Activated T-helper 2 cell treated with anti-CD3 and anti-CD28 coated beads, Interferon-gamma antibody, Interleukin-2, Interleukin-4, amounts not matched to agents 10 μg/mL and 5 μg/mL and 100 μg/mL, durations not matched to agents 14 hours and 24 hours and 36 hours (primary cell): ENCODE measurements at regions not wholly inside any gene's neighbourhood (a gene's known extent, or its start where the extent isn't known, plus 50 kb on each side); places are given as distances from the start of the nearest gene placed in this dataset.
"Not testable (repeated sequence)": the region's sequence is repeated elsewhere in the genome, so short reads cannot be mapped to it uniquely, and the experiment has no call there.

ENCODE experiments used
- DNase-seq: peaks from one replicate; pipeline ENCODE4 v3.0.0; 2021; ENCODE audit warnings: low spot score
- H3K27ac Mint-ChIP-seq: one replicate; pipeline ENCODE4 v1.8.0; 2021; ENCODE audit warnings: mixed read lengths
- H3K27me3 Mint-ChIP-seq: one replicate; pipeline ENCODE4 v1.8.0; 2021; ENCODE audit warnings: low read depth, mixed read lengths
- H3K36me3 Mint-ChIP-seq: one replicate; pipeline ENCODE4 v1.8.0; 2021; ENCODE audit warnings: low read depth, mixed read lengths
- H3K4me1 Mint-ChIP-seq: one replicate; pipeline ENCODE4 v1.8.0; 2021; ENCODE audit warnings: low read depth, mixed read lengths
- H3K4me3 Mint-ChIP-seq: one replicate; pipeline ENCODE4 v1.8.0; 2021; ENCODE audit warnings: low read depth, mild to moderate bottlenecking, moderate library complexity, mixed read lengths
- H3K9me3 Mint-ChIP-seq: one replicate; pipeline ENCODE4 v1.8.0; 2021; ENCODE audit warnings: mixed read lengths
- intact Hi-C: fragments of 100-400 bp; cut with micrococcal nuclease; formaldehyde crosslinking; loops from one replicate; pipeline ENCODE4 v1.15.1; 2023

- H3K36me3 Mint-ChIP-seq, result no peaks in the 10 kb centered on the region
- DNase-seq, result no peak
- peaks cover 26% of the 10 kb centered on the region for H3K9me3 Mint-ChIP-seq
- no peak overlapping the region for H3K27ac Mint-ChIP-seq
- intact Hi-C loops, result no loop called here
- no peaks in the 10 kb centered on the region for H3K27me3 Mint-ChIP-seq
- no peak overlapping the region for H3K4me3 Mint-ChIP-seq
- H3K4me1 Mint-ChIP-seq, result no peaks in the 10 kb centered on the region
These were observed 1183.7 kb upstream of the SORCS1 start for GRCh38 chr10:108348215-108348614.

GRCh38 chr10:108346066-108346465, 1181.6 kb upstream of the SORCS1 start:
- Mint-ChIP-seq H3K27me3 (no peaks in the 10 kb centered on the region), H3K4me1 (no peaks in the 10 kb centered on the region), H3K9me3 (peaks cover 25% of the 10 kb centered on the region), H3K36me3 (no peaks in the 10 kb centered on the region), H3K4me3 (no peak overlapping the region), H3K27ac (no peak overlapping the region)
- intact Hi-C loops, result no loop called here
- no peak for DNase-seq

GRCh38 chr10:108338146-108338545, 1173.6 kb upstream of the SORCS1 start:
- no peak overlapping the region for H3K27ac Mint-ChIP-seq
- no peak for DNase-seq
- intact Hi-C loops, result no loop called here
- no peaks in the 10 kb centered on the region for H3K36me3 Mint-ChIP-seq
- H3K4me3 Mint-ChIP-seq, result no peak overlapping the region
- H3K27me3 Mint-ChIP-seq, result no peaks in the 10 kb centered on the region
- peaks cover 9% of the 10 kb centered on the region for H3K9me3 Mint-ChIP-seq
- H3K4me1 Mint-ChIP-seq, result no peaks in the 10 kb centered on the region

GRCh38 chr10:108336836-108337235, 1172.3 kb upstream of the SORCS1 start:
- no peaks in the 10 kb centered on the region for H3K4me1 Mint-ChIP-seq
- no peak overlapping the region for H3K4me3 Mint-ChIP-seq
- H3K9me3 Mint-ChIP-seq, result peaks cover 9% of the 10 kb centered on the region
- no peaks in the 10 kb centered on the region for H3K27me3 Mint-ChIP-seq
- intact Hi-C loops, result no loop called here
- no peaks in the 10 kb centered on the region for H3K36me3 Mint-ChIP-seq
- no peak for DNase-seq
- no peak overlapping the region for H3K27ac Mint-ChIP-seq

DNA sequence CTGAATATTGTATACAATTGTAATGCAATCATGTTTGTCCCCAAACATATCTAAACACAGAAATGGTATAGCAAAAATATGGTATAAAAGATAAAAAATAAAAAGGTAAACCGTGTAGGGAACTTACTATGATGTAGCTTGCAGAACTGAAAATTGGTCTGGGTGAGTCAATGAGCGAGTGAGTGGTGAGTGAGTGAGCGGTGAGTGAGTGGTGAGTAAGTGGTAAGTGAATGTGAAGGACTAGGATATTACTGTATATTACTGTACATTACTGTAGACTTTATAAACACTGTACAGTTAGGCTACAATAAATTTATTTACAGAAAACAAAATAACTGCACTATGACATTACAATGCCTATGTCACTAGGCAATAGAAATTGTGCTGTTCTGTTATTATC, 1163.2 kb upstream of the SORCS1 start:
- H3K9me3 Mint-ChIP-seq, result peaks cover 9% of the 10 kb centered on the region
- no peaks in the 10 kb centered on the region for H3K36me3 Mint-ChIP-seq
- no peaks in the 10 kb centered on the region for H3K4me1 Mint-ChIP-seq
- intact Hi-C loops, result no loop called here
- H3K4me3 Mint-ChIP-seq, result no peak overlapping the region
- no peaks in the 10 kb centered on the region for H3K27me3 Mint-ChIP-seq
- no peak for DNase-seq
- no peak overlapping the region for H3K27ac Mint-ChIP-seq

DNA sequence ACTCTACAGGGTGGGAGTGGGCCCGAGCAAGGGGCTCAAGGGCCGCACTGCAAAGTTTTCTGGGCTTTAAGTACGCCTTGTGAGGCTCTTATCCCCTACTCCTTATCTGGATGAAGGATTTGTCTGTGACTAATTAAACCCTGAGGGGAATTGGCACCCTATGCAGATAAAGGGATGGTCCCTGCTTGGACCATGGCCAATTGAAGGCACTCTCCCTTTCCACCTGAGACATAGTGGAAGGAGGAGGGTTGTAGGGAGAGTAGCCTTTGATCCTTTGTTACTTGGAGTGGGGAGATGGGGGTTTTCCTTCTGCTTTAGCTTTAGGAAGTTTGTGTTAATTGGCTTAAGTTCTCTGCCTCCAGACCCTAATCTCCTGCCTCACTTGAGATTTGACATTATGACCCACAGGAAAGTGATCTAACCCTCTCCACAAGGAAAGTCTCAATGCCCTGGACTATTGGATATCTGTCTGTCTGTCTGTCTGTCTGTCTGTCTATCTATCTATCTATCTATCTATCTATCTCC, 1158.8 kb upstream of the SORCS1 start:
- Mint-ChIP-seq H3K36me3 (no peaks in the 10 kb centered on the region), H3K27ac (no peak overlapping the region), H3K4me1 (no peaks in the 10 kb centered on the region), H3K9me3 (peaks cover 14% of the 10 kb centered on the region), H3K4me3 (no peak overlapping the region), H3K27me3 (no peaks in the 10 kb centered on the region)
- DNase-seq, result no peak
- intact Hi-C loops, result no loop called here

- Mint-ChIP-seq H3K27ac (no peak overlapping the region), H3K36me3 (no peaks in the 10 kb centered on the region), H3K4me1 (no peaks in the 10 kb centered on the region)
These were observed 1155.1 kb upstream of the SORCS1 start for GRCh38 chr10:108319434-108320222.

DNA sequence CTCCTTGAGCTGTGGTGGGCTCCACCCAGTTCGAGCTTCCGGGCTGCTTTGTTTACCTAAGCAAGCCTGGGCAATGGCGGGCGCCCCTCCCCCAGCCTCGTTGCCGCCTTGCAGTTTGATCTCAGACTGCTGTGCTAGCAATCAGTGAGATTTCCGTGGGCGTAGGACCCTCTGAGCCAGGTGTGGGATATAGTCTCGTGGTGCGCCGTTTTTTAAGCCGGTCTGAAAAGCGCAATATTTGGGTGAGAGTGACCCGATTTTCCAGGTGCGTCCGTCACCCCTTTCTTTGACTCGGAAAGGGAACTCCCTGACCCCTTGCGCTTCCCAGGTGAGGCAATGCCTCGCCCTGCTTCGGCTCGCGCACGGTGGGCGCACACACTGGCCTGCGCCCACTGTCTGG, 1151.1 kb upstream of the SORCS1 start:
- intact Hi-C loops, H3K9me3 Mint-ChIP-seq, H3K4me1 Mint-ChIP-seq, H3K36me3 Mint-ChIP-seq, H3K4me3 Mint-ChIP-seq, H3K27me3 Mint-ChIP-seq, DNase-seq, H3K27ac Mint-ChIP-seq: not testable (repeated sequence)

More at GRCh38 chr10:108319434-108320222, 1155.1 kb upstream of the SORCS1 start:
- no peak overlapping the region for H3K4me3 Mint-ChIP-seq
- no peak for DNase-seq
- intact Hi-C loops, result no loop called here
- H3K27me3 Mint-ChIP-seq, result no peaks in the 10 kb centered on the region
- peaks cover 5% of the 10 kb centered on the region for H3K9me3 Mint-ChIP-seq

DNA sequence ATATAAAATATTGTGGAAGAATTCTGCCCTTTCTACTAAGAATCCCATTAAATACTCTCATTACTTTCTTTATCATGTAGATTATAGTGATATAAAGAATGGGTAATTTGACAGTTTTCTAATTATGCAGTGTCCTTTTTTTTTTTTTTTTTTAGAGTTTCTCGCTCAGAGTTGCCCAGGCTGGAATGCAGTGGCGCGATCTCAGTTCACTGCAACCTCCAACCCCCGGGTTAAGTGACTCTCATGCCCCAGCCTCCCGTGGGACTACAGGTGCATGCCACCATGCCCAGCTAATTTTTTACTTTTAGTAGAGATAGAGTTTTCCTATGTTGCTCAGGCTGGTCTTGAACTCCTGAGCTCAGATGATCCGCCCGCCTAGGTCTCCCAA, 1143.4 kb upstream of the SORCS1 start:
- Mint-ChIP-seq H3K36me3 (no peaks in the 10 kb centered on the region), H3K4me1 (no peaks in the 10 kb centered on the region), H3K27me3 (no peaks in the 10 kb centered on the region), H3K4me3 (no peak overlapping the region), H3K9me3 (peaks cover 30% of the 10 kb centered on the region), H3K27ac (no peak overlapping the region)
- no peak for DNase-seq
- intact Hi-C loops, result no loop called here

DNA sequence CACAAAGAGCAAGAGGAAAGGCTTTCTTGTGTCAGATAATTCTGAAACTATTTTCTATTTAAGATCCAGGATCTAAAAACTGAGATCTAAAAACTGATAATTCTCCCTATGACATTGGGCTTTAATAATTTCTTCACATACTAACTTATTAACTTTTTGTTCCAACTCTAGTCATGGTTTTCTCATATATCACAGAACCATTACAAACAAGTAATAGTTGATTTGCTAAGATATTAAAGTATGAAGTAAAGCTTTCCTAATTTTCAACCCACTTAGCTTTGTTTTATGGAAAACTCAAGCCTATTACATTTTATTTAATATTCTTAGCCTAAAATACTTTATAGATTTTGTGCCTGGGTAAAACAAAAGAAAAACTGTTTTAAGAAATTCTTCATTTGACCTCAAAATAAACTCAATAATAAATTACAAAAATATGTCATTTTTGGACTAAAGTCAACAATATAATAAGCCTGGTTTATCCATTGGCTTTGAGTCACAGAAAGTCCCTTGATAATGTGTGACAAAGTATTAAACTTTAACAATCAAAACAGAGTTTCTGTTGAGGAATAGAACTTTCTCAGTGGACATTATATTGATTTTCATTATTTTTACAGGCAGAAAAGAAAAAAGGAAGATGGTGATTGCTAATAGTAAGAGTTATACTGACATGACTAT, 1142.9 kb upstream of the SORCS1 start:
- no peaks in the 10 kb centered on the region for H3K36me3 Mint-ChIP-seq
- H3K4me1 Mint-ChIP-seq, result no peaks in the 10 kb centered on the region
- H3K4me3 Mint-ChIP-seq, result no peak overlapping the region
- H3K9me3 Mint-ChIP-seq, result peaks cover 34% of the 10 kb centered on the region
- no peak for DNase-seq
- H3K27ac Mint-ChIP-seq, result no peak overlapping the region
- H3K27me3 Mint-ChIP-seq, result no peaks in the 10 kb centered on the region
- intact Hi-C loops, result no loop called here

- intact Hi-C loops, result no loop called here
- no peak overlapping the region for H3K27ac Mint-ChIP-seq
- H3K27me3 Mint-ChIP-seq, result no peaks in the 10 kb centered on the region
- H3K9me3 Mint-ChIP-seq, result peaks cover 32% of the 10 kb centered on the region
- H3K4me1 Mint-ChIP-seq, result no peaks in the 10 kb centered on the region
- DNase-seq, result no peak
- H3K4me3 Mint-ChIP-seq, result no peak overlapping the region
- H3K36me3 Mint-ChIP-seq, result no peaks in the 10 kb centered on the region
These were observed 1138.6 kb upstream of the SORCS1 start for GRCh38 chr10:108303149-108303548.

DNA sequence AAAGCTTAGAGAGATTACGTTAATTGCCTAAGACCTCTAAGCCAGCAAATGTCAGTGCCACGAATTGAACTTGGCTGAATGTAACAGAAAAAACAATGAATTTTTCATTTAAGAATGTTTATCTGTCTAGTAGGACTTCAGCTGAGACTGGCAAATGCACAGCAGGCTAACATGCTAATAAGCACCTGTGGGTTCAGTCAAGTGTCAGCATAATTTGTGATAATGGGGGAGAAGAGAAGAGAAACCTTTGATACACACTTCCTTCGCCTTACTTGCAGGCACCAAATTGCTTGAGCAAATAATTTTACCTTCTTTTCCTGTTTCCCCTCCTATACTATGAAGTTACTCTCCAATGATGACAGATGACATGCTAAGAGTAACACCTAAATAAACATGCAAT, 1136.5 kb upstream of the SORCS1 start:
- no peak for DNase-seq
- Mint-ChIP-seq H3K27me3 (no peaks in the 10 kb centered on the region), H3K4me1 (no peaks in the 10 kb centered on the region), H3K36me3 (no peaks in the 10 kb centered on the region), H3K4me3 (no peak overlapping the region), H3K27ac (no peak overlapping the region), H3K9me3 (peaks cover 37% of the 10 kb centered on the region)
- intact Hi-C loops, result no loop called here

DNA sequence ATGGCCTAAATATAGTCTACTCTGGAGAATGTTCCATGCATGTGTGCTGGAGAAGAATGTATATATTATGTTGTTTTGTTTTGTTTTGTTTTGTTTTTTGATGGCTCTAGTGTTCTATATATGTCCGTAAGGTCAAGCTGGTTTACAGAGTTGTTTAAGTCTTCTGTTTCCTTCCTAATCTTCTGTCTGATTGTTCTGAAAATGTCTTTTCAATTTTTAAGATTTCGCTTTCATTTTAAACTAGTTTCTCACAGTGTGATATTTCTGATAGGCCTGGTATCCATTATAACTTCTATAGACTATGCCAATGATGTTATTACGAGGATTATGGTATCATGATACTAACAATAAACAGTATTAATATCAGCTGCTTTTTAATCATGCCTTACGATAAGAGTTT, 1126.3 kb upstream of the SORCS1 start:
- no peak overlapping the region for H3K4me3 Mint-ChIP-seq
- no peaks in the 10 kb centered on the region for H3K27me3 Mint-ChIP-seq
- no peak overlapping the region for H3K27ac Mint-ChIP-seq
- no peak for DNase-seq
- intact Hi-C loops, result no loop called here
- H3K36me3 Mint-ChIP-seq, result no peaks in the 10 kb centered on the region
- H3K9me3 Mint-ChIP-seq, result peaks cover 30% of the 10 kb centered on the region
- H3K4me1 Mint-ChIP-seq, result no peaks in the 10 kb centered on the region
